ENCODE measurements at regions not wholly inside any gene's neighbourhood (a gene's known extent, or its start where the extent isn't known, plus 50 kb on each side); places are given as distances from the start of the nearest gene placed in this dataset.

DNA sequence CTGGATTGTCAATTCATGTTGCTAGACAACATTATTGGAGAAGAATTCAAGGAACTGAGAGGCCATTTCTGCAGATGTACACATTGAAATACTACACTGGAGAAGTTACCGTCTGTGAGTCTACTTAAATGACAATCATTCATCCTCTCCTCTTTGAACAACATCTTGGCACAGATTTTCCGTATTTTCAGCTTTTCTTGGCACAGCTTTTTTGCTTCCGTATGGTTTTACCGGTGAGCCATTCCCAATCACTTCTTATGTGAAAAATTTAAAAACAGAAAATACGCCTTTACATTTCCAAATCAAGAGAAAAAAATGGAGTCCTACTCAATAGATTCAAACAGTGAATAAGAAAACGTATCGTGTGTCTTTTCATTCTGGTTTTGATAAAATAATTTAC lies 1493.7 kb downstream of the AMY1C start:
- Histone ChIP-seq H3K4me2 (ENCODE audit: low read depth, low read length, poor library complexity, severe bottlenecking) (no peak overlapping the region), H3K27me3 (ENCODE audit: insufficient read depth, low read length, poor library complexity, severe bottlenecking) (no peaks in the 10 kb centered on the region), H3F3A (ENCODE audit: low read depth) (no peaks in the 10 kb centered on the region), H2AFZ (ENCODE audit: low read length) (no peak overlapping the region), H3K9ac (ENCODE audit: low read depth, low read length, poor library complexity, severe bottlenecking) (no peak overlapping the region), H3K9me2 (replicated peaks; ENCODE audit: low read depth, low read length) (no peaks in the 10 kb centered on the region), H3K79me2 (ENCODE audit: insufficient read depth, low read length) (no peaks in the 10 kb centered on the region), H3K4me1 (ENCODE audit: insufficient read depth, low read length, poor library complexity, severe bottlenecking) (no peaks in the 10 kb centered on the region), H4K20me1 (ENCODE audit: insufficient read depth, low read length, poor library complexity, severe bottlenecking) (no peaks in the 10 kb centered on the region), H3K4me3 (ENCODE audit: low read length, poor library complexity, severe bottlenecking) (no peak overlapping the region), H3K9me3 (ENCODE audit: insufficient read depth, low read depth, low read length) (no peaks in the 10 kb centered on the region), H3K36me3 (ENCODE audit: insufficient read depth, low read length) (no peaks in the 10 kb centered on the region)
- TF ChIP-seq EZH2phosphoT487 (IDR thresholded peaks at IDR 0.05; ENCODE audit: borderline replicate concordance), result no peak
- TF ChIP-seq, protein P1, sequence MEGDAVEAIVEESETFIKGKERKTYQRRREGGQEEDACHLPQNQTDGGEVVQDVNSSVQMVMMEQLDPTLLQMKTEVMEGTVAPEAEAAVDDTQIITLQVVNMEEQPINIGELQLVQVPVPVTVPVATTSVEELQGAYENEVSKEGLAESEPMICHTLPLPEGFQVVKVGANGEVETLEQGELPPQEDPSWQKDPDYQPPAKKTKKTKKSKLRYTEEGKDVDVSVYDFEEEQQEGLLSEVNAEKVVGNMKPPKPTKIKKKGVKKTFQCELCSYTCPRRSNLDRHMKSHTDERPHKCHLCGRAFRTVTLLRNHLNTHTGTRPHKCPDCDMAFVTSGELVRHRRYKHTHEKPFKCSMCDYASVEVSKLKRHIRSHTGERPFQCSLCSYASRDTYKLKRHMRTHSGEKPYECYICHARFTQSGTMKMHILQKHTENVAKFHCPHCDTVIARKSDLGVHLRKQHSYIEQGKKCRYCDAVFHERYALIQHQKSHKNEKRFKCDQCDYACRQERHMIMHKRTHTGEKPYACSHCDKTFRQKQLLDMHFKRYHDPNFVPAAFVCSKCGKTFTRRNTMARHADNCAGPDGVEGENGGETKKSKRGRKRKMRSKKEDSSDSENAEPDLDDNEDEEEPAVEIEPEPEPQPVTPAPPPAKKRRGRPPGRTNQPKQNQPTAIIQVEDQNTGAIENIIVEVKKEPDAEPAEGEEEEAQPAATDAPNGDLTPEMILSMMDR (conservative IDR thresholded peaks at IDR 0.05; ENCODE audit: low read length), result no peak

DNA sequence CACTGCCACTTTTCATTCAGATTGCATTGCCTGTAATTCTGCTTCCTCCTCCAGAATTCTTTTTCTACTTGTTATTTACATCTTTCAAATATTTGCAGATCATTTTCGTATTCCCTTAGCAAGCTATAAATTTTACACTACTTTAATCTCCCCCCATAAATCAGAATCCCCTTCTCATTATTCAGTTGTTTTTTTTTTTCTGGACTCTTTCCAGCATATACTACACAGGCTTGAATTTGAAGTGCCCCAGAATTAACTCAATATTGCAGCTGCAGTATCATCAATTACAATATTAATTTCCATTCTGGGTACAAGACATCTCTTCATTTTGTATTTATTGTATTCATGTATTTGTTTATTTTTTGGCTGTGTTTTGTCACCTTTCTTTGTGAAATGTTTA lies 1494.3 kb downstream of the AMY1C start:
- Histone ChIP-seq H3K79me2 (ENCODE audit: insufficient read depth, low read length) (no peaks in the 10 kb centered on the region), H3K9ac (ENCODE audit: low read depth, low read length, poor library complexity, severe bottlenecking) (no peak overlapping the region), H3F3A (ENCODE audit: low read depth) (no peaks in the 10 kb centered on the region), H2AFZ (ENCODE audit: low read length) (no peak overlapping the region), H3K9me3 (ENCODE audit: insufficient read depth, low read depth, low read length) (no peaks in the 10 kb centered on the region), H3K4me2 (ENCODE audit: low read depth, low read length, poor library complexity, severe bottlenecking) (no peak overlapping the region), H3K27me3 (ENCODE audit: insufficient read depth, low read length, poor library complexity, severe bottlenecking) (no peaks in the 10 kb centered on the region), H4K20me1 (ENCODE audit: insufficient read depth, low read length, poor library complexity, severe bottlenecking) (no peaks in the 10 kb centered on the region), H3K9me2 (replicated peaks; ENCODE audit: low read depth, low read length) (no peaks in the 10 kb centered on the region), H3K4me1 (ENCODE audit: insufficient read depth, low read length, poor library complexity, severe bottlenecking) (no peaks in the 10 kb centered on the region), H3K4me3 (ENCODE audit: low read length, poor library complexity, severe bottlenecking) (no peak overlapping the region), H3K36me3 (ENCODE audit: insufficient read depth, low read length) (no peaks in the 10 kb centered on the region)
- TF ChIP-seq, protein P1 (conservative IDR thresholded peaks at IDR 0.05; ENCODE audit: low read length), result no peak
- TF ChIP-seq EZH2phosphoT487 (IDR thresholded peaks at IDR 0.05; ENCODE audit: borderline replicate concordance), result no peak

- no peaks in the 10 kb centered on the region for H3K36me3 ChIP-seq (ENCODE audit: insufficient read depth, low read length)
- H3F3A ChIP-seq (ENCODE audit: low read depth), result no peaks in the 10 kb centered on the region
- no peaks in the 10 kb centered on the region for H3K9me2 ChIP-seq (replicated peaks; ENCODE audit: low read depth, low read length)
- H4K20me1 ChIP-seq (ENCODE audit: insufficient read depth, low read length, poor library complexity, severe bottlenecking), result no peaks in the 10 kb centered on the region
- no peaks in the 10 kb centered on the region for H3K27me3 ChIP-seq (ENCODE audit: insufficient read depth, low read length, poor library complexity, severe bottlenecking)
- H3K4me3 ChIP-seq (ENCODE audit: low read length, poor library complexity, severe bottlenecking), result no peak overlapping the region
- H3K9me3 ChIP-seq (ENCODE audit: insufficient read depth, low read depth, low read length), result no peaks in the 10 kb centered on the region
- no peak overlapping the region for H3K9ac ChIP-seq (ENCODE audit: low read depth, low read length, poor library complexity, severe bottlenecking)
- no peak overlapping the region for H2AFZ ChIP-seq (ENCODE audit: low read length)
- H3K79me2 ChIP-seq (ENCODE audit: insufficient read depth, low read length), result no peaks in the 10 kb centered on the region
- TF ChIP-seq, protein P1 (conservative IDR thresholded peaks at IDR 0.05; ENCODE audit: low read length), result no peak
- TF ChIP-seq EZH2phosphoT487 (IDR thresholded peaks at IDR 0.05; ENCODE audit: borderline replicate concordance), result no peak
- H3K4me1 ChIP-seq (ENCODE audit: insufficient read depth, low read length, poor library complexity, severe bottlenecking), result no peaks in the 10 kb centered on the region
- H3K4me2 ChIP-seq (ENCODE audit: low read depth, low read length, poor library complexity, severe bottlenecking), result no peak overlapping the region
These were observed 1505.2 kb downstream of the AMY1C start for GRCh38 chr1:105254906-105255305.
